Testis (tissue), 2 donors: ENCODE measurements at regions not wholly inside any gene's neighbourhood (a gene's known extent, or its start where the extent isn't known, plus 50 kb on each side); places are given as distances from the start of the nearest gene placed in this dataset.

Source experiments
- DNase-seq: peaks from one replicate; pipeline ENCODE4 v3.0.0-alpha.2; 2019
- H3K27ac ChIP-seq, 2 donors: fragments of 200-600 bp; sonication (generic); one replicate each; pipeline ENCODE4 v1.5.1; 2019
- H3K27me3 ChIP-seq: fragments of 200-600 bp; sonication (generic); one replicate; pipeline ENCODE4 v1.5.1; 2019
- H3K36me3 ChIP-seq: fragments of 200-600 bp; sonication (generic); one replicate; pipeline ENCODE4 v1.5.1; 2017; ENCODE audit warnings: low read depth; ENCODE audit errors: missing control alignments
- H3K4me1 ChIP-seq: fragments of 200-600 bp; sonication (generic); one replicate; pipeline ENCODE4 v1.5.1; 2019
- H3K4me3 ChIP-seq, 2 donors: fragments of 200-600 bp; sonication (generic); one replicate each; pipeline ENCODE4 v1.5.1; 2017 to 2019
- H3K9me3 ChIP-seq: fragments of 200-600 bp; sonication (generic); one replicate; pipeline ENCODE4 v1.5.1; 2017
- CTCF ChIP-seq, 3 experiments: fragments of 450-650 bp in 2 of 3; fragments of 200-600 bp in 1 of 3; sonication (generic) in 1 of 3; IDR thresholded peaks; one replicate each; pipeline ENCODE4 v1.5.1; 2016 to 2019; ENCODE audit warnings: antibody characterized with exemption in 3 of 3, mild to moderate bottlenecking in 2 of 3, moderate library complexity in 1 of 3
- POLR2A ChIP-seq: fragments of 450-650 bp; IDR thresholded peaks from one replicate; pipeline ENCODE4 v1.6.1; 2017; ENCODE audit warnings: antibody characterized with exemption, mild to moderate bottlenecking, moderate library complexity
- WGBS, 2 donors: methylation state at CpG; one replicate each; pipeline ENCODE4 v1.1.5; 2018; 5-methylcytosine and 5-hydroxymethylcytosine counted together
- intact Hi-C: fragments of 100-400 bp; cut with DNase I; formaldehyde crosslinking; loops from one replicate; pipeline ENCODE4 v1.15.1; 2023; ENCODE audit warnings: low total_unique reads

DNA sequence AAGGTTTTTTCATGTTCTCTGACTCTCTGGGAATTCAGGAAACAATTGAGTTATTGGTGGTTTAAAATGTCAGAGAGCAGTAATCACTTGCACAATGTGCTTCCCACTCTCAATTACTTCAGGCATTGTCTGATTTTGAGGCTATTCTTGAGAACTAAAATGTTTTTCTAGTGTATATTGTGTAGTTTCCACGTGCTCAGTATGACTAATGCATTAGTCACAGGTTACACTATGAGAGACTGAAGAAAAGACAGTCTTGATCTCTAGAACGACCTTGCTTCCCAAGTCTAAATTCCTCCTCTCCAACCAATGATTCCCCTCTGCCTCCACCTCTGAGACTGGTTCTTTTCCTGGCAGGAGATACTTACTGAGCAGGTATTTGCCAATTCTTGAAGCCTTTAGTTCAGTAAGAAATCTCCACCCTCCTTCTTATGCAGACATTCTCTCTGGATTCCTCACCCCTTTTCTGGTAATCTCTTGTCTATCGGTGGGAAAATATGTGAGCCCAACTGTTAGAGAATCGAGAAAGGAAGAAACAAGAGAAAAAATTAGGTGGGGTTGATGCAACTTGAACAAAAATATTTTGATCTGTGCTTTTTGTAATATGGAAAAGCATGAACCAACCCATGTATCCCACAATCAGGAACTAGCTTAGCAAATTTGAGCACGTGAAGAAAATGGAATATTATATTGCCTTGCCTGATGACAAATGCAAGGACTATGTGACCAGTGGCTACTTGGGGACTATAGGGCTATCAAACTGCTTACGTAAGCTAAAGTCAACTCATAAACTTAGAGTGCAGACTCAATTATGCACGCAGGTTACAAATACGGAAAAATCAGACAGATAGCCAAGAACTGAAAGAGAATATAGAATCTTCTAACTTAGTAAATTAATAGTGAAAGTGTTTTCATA is 61.1 kb upstream of the SLC22A16 start:
- Histone ChIP-seq H3K27me3 (no peaks in the 10 kb centered on the region), H3K9me3 (no peaks in the 10 kb centered on the region), H3K36me3 (no peaks in the 10 kb centered on the region), H3K27ac (no peak overlapping the region), H3K4me1 (no peaks in the 10 kb centered on the region), H3K4me3 (no peak overlapping the region)
- TF ChIP-seq CTCF (IDR thresholded peaks at IDR 0.05) (no peak), POLR2A (no peak)
- WGBS, 2 donors: 72 to 76% methylated on average over 8 of the region's 8 CpGs
- DNase-seq: no peak
- intact Hi-C loops: no loop called here

GRCh38 chr6:110534731-110535492 is 58.5 kb upstream of the SLC22A16 start:
- Histone ChIP-seq H3K36me3 (no peaks in the 10 kb centered on the region), H3K27ac (no peak overlapping the region), H3K9me3 (no peaks in the 10 kb centered on the region), H3K27me3 (no peaks in the 10 kb centered on the region), H3K4me1 (no peaks in the 10 kb centered on the region), H3K4me3 (no peak overlapping the region)
- WGBS, 2 donors: 69 to 80% methylated on average over 3 of the region's 3 CpGs
- DNase-seq: no peak
- intact Hi-C loops: no loop called here
- no peak for TF ChIP-seq POLR2A
- TF ChIP-seq CTCF (IDR thresholded peaks at IDR 0.05): no peak

GRCh38 chr6:110532431-110532830 is 56.0 kb upstream of the SLC22A16 start:
- H3K27me3 ChIP-seq: no peaks in the 10 kb centered on the region
- H3K36me3 ChIP-seq: no peaks in the 10 kb centered on the region
- H3K4me3 ChIP-seq: no peak overlapping the region
- H3K4me1 ChIP-seq: no peaks in the 10 kb centered on the region
- no peak overlapping the region for H3K27ac ChIP-seq
- no peaks in the 10 kb centered on the region for H3K9me3 ChIP-seq
- no peak for DNase-seq
- no peak for TF ChIP-seq POLR2A
- TF ChIP-seq CTCF (IDR thresholded peaks at IDR 0.05): no peak
- WGBS, 2 donors: 54 to 60% methylated on average over 1 of the region's 1 CpG
- intact Hi-C loops: no loop called here

DNA sequence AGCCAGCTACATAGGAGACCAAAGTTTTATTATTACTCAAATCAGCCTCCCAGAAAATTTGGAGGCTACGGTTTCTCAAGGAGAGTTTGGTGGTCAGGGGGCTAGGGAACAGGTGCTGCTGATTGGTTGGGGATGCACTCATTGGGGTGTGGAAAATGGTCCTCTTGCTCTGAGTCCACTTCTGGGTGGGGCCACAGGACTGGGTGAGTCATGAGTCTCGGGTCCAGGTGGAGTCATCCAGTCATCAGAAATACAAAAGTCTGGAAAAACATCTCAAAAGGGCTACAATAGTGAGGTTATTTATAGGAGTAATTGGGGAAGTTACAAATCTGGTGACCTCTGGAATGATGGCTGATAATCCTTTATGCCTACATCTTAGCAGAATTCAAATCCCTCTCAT is 54.3 kb upstream of the SLC22A16 start:
- Histone ChIP-seq H3K27ac (no peak overlapping the region), H3K4me3 (no peak overlapping the region), H3K27me3 (no peaks in the 10 kb centered on the region), H3K36me3 (no peaks in the 10 kb centered on the region), H3K9me3 (no peaks in the 10 kb centered on the region), H3K4me1 (no peaks in the 10 kb centered on the region)
- TF ChIP-seq POLR2A (no peak), CTCF (IDR thresholded peaks at IDR 0.05) (no peak)
- WGBS, 2 donors: 87 to 92% methylated on average over 2 of the region's 2 CpGs
- no peak for DNase-seq
- intact Hi-C loops: no loop called here
